Mucosa of descending colon (tissue), 3 donors: ENCODE measurements at regions not wholly inside any gene's neighbourhood (a gene's known extent, or its start where the extent isn't known, plus 50 kb on each side); places are given as distances from the start of the nearest gene placed in this dataset.

Experiments
- ATAC-seq: fragments of 200-7000 bp; cut with Tn5 transposase; one replicate; pipeline ENCODE4 v1.9.1; 2020; ENCODE audit warnings: mild to moderate bottlenecking, moderate library complexity
- DNase-seq, 3 donors: peaks; one replicate each; pipeline ENCODE4 v3.0.0-alpha.2; 2020
- H3K36me3 ChIP-seq: fragments of 200-600 bp; one replicate; pipeline ENCODE4 v1.8.0; 2021; ENCODE audit warnings: low read depth, mild to moderate bottlenecking
- H3K4me1 ChIP-seq: fragments of 200-600 bp; one replicate; pipeline ENCODE4 v1.8.0; 2021; ENCODE audit warnings: low read depth, mild to moderate bottlenecking
- H3K4me3 ChIP-seq: fragments of 200-600 bp; one replicate; pipeline ENCODE4 v1.8.0; 2021; ENCODE audit warnings: mild to moderate bottlenecking
- H3K9me3 ChIP-seq: fragments of 200-600 bp; one replicate; pipeline ENCODE4 v1.8.0; 2021; ENCODE audit warnings: mild to moderate bottlenecking
- CTCF ChIP-seq: fragments of 200-600 bp; IDR thresholded peaks from one replicate; pipeline ENCODE4 v1.8.0; 2022; ENCODE audit warnings: antibody characterized with exemption, mild to moderate bottlenecking
- intact Hi-C, 2 donors: fragments of 100-400 bp; cut with DNase I in 1 of 2; cut with micrococcal nuclease in 1 of 2; formaldehyde crosslinking; loops; one replicate each; pipeline versions ENCODE4 v1.11.0 to v1.11.1; 2022; cut with DNase I, micrococcal nuclease
- donor health status: DM: no; HTN: no; CAD: no; lungs with moderate emphysema.
- donor health status: DM: no; HTN: no; CAD: no.
- donor health status: DM: no; HTN: yes; CAD: no.

- Histone ChIP-seq H3K36me3 (no peaks in the 10 kb centered on the region), H3K4me1 (no peaks in the 10 kb centered on the region), H3K4me3 (no peak overlapping the region), H3K9me3 (no peaks in the 10 kb centered on the region)
- no peak for TF ChIP-seq CTCF
- DNase-seq (no peak), ATAC-seq (no peak)
- intact Hi-C loops = no loop called here
Measured at GRCh38 chr13:29993196-29993595, 142.8 kb upstream of the UBL3 start.

GRCh38 chr13:29991343-29991742 lies 140.9 kb upstream of the UBL3 start:
- no peak for TF ChIP-seq CTCF
- intact Hi-C loops = no loop called here
- no peaks in the 10 kb centered on the region for H3K4me1 ChIP-seq
- no peaks in the 10 kb centered on the region for H3K36me3 ChIP-seq
- H3K4me3 ChIP-seq = no peak overlapping the region
- H3K9me3 ChIP-seq = peaks cover 10% of the 10 kb centered on the region
- no peak for DNase-seq
- no peak for ATAC-seq

GRCh38 chr13:29987340-29987739 lies 136.9 kb upstream of the UBL3 start:
- Histone ChIP-seq H3K9me3 (peaks cover 10% of the 10 kb centered on the region), H3K4me1 (no peaks in the 10 kb centered on the region), H3K36me3 (no peaks in the 10 kb centered on the region), H3K4me3 (no peak overlapping the region)
- no peak for DNase-seq
- TF ChIP-seq CTCF = no peak
- no peak for ATAC-seq
- intact Hi-C loops = no loop called here

- Histone ChIP-seq H3K9me3 (no peaks in the 10 kb centered on the region), H3K4me1 (no peaks in the 10 kb centered on the region), H3K36me3 (no peaks in the 10 kb centered on the region), H3K4me3 (no peak overlapping the region)
- no peak for DNase-seq
- no peak for ATAC-seq
- no peak for TF ChIP-seq CTCF
- intact Hi-C loops = no loop called here
Measured at GRCh38 chr13:29980339-29980738, 129.9 kb upstream of the UBL3 start.

GRCh38 chr13:29978211-29978610 lies 127.8 kb upstream of the UBL3 start:
- no peak for ATAC-seq
- intact Hi-C loops = no loop called here

More at GRCh38 chr13:29978211-29978610, 127.8 kb upstream of the UBL3 start:
- H3K4me3 ChIP-seq = no peak overlapping the region
- no peaks in the 10 kb centered on the region for H3K4me1 ChIP-seq
- H3K9me3 ChIP-seq = no peaks in the 10 kb centered on the region
- no peak for DNase-seq
- H3K36me3 ChIP-seq = no peaks in the 10 kb centered on the region
- TF ChIP-seq CTCF = no peak
